Fibroblast of skin of scalp (primary cell): ENCODE measurements at regions not wholly inside any gene's neighbourhood (a gene's known extent, or its start where the extent isn't known, plus 50 kb on each side); places are given as distances from the start of the nearest gene placed in this dataset.

Experiments
- DNase-seq: peaks from one replicate; pipeline ENCODE4 v3.0.0-alpha.2; 2013

DNA sequence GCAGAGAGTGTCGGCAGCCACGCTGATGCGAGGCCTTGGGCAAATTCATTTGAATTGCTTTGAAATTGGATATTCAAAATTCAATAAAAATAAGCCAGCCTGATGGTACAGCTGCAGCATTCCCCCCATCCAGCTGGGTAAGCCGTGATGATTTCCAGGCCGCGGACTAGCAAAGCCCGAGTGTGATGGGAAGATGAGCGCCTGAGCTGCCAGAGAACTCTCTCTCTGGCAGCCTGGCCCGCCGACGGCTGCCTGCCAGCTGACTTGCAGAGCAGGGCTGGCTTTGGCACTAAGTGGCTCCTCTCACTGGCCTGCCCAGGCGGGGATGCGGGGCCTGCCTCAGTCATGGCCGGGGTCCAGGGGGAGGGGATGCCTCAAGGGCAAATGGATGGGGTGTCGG, 268.3 kb upstream of the WWC1 start:
- peak; percentile 34 for DNase-seq

DNA sequence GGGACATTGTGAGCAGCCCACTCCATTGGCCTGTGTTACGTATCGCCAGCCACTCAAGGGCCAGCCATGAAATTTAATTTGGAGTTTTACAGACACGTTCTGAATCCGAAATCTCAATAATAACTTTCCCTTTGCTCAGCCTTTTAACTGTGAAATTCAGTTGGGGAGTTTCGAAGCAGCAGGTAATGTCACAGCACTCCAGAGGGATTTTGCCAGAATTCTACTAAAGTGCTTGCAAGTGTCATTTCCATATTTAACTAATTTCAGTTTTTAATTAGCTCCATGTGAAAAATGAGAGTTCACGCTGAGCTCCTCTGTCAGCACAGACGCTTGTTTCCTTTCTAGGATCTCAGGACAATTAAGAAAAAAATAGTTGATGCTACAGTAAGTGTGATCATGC, 267.1 kb upstream of the WWC1 start:
- no peak for DNase-seq

DNA sequence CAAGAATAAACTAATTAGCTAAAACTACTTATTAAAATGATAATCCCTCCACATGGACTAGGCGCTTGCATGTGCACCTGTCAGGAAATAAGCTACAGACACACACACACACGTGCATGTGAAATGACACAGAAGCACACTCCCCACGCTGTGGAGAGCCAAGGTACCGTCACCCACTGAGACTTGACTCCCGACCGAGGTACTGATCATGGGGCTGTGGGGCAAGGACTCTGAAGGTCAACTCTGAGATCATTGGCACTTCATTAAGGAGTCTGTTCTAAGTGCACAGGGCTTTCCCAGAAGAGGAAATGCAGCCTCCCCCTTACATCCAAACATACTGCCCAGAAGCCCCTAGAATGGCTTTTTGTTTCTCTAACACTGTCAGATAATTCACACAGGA, 264.4 kb upstream of the WWC1 start:
- DNase-seq: no peak

DNA sequence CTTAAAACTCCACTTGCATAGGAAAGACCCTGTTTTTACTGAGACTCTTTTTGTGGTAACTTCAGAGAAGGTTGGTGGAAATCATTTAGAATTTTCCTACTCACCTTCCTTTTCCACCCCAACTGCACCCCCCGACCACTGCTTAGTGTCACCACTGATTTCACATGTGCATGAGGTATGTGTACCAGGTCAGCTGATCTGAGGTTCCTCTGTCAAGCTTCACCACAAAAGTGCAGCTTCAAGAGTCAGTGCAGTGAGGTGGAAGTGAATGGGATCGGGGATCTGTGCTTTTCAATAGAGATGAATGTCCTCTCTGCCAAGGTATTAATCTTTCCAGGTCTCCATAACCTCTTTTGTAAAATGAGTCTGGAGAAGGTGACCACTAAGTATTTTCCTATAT, 260.5 kb upstream of the WWC1 start:
- no peak for DNase-seq

DNA sequence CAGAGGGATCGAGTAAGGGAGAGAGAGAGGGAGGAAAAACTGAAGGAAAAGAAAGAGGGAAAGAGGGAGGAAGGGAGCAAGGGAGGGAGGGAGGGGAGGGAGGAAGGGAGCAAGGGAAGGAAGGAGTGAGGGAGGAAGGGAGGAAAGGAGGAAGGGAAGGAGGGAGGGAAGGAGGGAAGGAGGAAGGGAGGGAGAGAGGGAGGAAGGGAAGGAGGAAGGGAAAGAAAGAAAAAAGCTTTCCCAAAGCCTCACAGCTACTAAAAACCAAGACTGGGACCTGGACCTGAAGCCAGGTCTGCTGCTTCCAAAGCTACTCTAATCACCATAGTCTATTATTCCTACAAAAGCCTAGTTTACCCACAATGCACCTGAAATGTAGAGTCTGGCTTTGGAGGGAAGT, 259.8 kb upstream of the WWC1 start:
- DNase-seq: no peak

DNA sequence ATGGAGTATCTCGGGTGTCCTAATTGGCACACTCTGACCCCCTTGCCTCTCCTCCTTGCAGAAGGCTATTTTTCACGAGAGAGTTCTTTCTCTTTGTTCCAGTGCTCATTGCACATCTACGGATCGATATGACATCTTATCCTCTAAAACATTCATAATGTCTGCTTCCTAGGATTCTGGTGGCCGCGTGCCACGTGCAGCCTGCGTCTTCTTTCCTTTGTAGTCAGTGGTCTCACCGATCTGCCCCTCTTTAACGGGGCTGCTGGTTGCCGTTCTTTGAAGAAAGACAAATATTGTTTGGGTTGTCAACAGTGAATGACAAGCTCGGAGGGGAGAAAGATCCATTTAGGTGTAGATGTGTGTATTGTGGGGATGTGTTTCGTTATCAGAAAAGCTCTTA, 252.4 kb upstream of the WWC1 start:
- no peak for DNase-seq

DNA sequence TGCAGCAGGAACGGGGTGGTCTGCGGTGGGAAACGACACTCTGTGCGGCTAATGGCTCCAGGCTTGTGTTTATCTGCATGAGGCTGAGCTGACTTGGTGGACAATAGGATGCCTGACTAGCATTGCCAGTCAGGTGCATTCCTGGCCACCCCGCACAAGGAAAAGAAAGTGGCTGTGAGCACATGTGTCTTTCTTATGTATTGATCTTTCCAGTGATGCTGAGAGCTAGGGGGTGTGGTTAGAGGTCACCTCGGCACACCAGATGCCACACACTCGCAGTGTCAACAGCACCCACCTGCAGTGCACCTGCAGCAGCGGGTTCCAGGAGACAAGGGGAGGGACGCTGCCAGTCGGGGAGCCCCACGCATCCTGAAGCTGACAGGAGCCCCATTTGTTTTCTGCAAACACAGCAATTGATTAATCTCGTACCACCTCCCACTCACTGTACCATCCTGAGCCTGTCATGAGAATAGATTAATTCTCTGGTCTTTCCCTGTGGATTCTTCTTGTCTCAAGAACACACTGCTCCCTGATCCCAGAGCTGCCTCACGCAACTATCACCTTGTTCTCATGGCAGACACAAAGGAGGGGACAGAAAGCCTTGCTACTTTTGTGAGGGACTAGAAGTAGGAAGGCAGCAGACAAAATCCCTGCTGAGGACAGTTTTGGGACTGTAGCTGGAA, 251.7 kb upstream of the WWC1 start:
- no peak for DNase-seq

DNA sequence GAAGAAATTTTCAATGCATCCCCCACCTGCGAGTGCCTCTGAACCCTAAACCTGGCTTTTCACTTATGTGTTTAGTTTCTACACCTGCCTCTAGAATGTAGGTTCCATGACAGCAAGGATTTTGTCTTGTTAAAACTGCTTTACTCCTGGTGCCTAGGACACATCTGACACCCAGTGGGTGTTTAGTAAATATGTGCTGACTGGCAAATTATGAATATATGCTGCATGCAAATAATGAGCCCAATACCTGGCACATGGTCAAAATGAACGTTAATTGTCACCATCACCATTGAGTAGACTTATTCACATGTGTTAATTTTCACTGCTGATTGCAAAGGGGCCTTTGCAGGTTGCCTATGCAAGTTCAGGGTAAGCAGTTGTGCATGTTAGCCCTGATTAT, 249.9 kb upstream of the WWC1 start:
- DNase-seq: no peak

DNA sequence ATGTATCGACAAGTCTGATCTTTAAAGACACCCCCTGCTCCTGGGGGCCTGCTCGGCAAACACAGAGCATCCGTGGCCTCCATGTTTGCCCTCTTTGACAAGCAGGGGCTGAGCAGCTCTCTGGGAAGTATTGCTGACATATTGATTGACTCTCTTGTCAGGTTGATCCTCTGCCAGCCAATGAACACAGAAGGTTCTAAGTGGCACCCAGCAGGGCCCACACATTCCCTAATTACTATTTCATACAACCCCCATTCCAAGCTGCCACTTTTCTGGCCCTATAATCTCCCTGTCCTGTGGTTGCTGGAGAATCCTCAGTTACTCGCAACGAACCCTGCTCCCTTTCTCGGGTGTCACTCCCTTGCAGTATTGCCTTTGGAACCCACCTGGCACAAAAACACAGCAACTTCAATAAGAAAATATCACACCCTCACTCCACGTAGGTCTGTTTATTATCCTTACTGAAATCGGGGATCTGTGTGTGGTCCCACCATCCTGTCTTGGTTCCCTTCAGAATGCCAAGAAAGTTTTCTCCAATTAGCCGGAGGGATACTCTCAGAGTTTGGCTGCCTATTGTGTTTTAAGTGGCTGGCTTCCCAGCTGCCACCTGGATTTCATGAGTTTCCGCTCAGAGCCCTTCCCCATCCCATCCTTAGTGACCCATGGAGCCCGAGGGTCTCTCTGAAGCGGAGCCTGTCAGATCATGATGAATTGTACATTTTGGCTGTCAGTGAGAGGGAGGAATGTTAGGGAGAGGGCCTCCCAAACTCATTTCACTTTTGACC, 249.0 kb upstream of the WWC1 start:
- no peak for DNase-seq

DNA sequence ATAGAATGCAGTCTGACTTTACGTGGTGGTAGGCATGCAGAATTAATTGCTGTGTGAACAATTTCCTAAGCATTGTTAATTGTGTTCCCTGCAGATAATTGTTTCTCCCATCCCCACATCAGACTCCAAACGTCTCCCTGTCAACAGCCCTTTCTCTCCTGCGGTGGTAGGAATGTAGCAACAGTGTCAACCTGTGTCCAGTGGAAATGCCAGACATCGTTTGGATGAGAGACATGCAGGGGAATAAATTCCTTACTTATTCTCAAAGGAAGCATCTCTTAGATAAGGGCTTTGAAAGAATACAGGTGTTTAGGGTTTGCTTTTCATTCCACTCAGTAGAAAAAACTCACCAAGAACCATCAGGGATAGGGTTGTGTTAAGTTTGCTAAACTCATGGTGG, 245.3 kb upstream of the WWC1 start:
- DNase-seq: no peak

DNA sequence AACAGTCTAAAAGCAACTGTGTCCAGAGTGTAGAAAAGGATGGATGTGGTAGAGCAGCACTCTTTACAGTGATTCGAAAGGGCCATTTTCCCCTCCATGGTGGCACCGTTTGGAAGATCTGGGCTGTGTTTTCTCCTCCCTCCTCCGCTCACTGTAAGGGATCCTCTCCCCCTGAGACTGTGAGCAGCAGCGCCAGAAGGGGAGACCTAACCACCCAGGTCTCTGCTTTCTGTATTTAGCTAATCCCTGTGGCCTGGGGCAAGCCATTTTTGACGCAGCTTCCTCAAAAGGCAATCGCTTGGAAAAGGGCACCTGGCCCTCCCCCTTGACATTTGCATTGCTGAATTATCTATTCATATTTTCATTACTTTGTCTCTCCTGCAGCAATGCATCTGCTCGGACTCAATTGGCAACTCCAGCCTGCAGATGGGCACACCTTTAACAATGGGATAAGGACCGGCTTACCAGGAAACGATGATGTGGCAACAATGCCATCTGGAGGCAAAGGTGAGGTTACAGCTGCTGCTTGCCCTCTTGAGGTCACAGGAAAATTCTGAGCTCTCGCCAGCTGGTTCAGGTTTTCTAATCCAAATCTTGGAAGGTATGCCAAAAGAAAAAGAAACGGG, 244.3 kb upstream of the WWC1 start:
- peak; percentile 40 for DNase-seq

DNA sequence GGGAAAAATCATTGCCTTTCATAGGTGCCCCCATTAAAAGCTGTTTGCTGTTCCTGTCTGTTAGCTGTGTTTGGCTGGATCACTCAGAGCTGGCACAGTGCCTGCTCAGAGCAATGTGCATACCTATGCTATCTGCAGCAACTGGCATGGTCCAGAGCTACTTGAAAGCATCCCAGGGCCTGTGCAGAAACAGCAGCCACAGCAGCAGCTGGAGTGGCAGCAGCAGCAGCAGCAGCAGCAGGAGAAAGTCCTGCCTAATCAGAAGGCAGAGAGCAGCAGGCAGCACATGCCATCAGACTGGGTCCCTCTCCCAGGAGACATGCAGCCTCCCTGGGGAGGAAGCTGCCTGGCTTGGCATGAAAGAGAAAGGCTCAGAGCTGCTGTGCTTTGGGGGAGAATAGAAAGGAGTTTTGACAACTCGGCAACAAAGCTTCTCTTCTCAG, 243.8 kb upstream of the WWC1 start:
- no peak for DNase-seq

DNA sequence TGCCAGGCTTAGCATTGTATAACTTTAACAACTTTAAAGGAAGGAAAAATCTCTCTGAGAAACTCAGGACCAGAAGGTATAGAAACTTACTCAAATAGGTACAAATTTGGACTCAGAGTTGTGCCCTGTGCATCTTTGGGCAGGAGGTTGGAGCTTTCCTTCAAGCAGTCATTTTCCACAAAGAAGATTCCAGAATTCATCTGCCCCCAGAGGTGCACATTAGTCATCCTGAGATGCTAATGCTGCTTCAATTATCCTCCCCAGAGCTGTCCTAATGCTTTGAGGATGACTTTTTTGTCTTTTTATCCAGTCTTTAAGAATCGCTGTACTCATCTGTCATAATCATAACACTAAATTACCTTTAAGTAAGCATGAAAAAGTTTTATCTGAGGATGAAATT, 243.0 kb upstream of the WWC1 start:
- DNase-seq: no peak

DNA sequence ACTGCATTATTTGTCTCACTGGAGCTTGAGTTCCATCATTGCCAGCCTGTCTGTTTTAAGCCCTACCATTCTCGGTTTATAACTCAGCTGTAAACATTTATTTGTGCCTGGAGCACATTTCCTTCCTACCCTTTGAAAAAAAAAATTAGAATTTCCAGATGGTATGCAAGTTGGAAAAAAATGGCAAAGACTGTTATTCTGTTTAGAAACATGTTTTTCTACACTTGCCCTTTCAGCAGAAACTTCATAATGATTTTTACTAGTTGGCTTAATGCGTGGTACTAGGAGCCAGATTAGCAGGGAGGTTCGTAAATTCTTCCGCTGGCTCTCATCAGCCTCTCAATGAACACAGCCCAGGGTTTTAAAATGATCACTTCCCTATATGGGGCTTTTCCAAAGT, 238.8 kb upstream of the WWC1 start:
- DNase-seq: no peak

DNA sequence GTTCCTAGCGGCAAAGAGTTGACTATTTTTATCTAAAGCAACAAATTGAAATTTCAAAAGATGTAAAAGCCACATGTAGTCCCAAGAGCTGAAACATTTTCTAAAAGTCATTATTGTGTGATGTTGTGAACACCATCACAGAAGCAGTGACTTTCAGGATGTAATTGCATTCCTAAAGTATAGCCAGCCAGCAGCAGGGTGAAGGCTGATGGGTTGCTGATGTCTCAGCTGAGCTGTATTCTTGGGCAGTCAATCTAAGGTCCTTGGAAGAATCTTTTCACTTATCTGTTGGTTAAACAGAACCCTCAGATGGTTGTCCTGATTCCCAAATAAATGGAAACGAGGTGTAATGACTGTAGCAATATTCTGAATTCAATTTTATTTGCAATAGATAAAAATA, 237.4 kb upstream of the WWC1 start:
- DNase-seq: no peak

DNA sequence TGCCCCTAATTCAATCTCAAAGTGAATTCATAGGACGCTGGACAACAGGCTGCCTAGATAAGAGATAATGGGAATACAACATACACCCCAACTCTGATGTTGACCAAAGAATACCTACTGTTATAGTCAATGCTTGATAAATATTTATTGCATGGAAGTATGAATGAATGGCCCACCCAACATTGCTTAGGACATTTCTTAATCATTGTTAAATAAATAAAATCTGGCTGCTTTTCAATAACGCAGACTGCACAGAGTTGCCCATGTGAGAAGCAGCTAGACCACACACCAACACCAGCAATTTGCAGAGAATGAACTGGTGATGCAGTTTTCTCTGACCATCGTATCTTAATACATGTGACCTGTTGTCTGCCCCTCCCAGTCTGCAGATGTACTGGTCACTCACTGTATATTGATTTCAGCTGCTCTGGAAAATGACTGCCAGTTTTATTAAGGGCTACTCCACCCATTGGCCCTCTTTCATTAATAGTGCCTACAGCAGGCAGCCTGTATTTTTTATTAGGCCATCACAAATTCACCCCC, 236.2 kb upstream of the WWC1 start:
- no peak for DNase-seq

DNA sequence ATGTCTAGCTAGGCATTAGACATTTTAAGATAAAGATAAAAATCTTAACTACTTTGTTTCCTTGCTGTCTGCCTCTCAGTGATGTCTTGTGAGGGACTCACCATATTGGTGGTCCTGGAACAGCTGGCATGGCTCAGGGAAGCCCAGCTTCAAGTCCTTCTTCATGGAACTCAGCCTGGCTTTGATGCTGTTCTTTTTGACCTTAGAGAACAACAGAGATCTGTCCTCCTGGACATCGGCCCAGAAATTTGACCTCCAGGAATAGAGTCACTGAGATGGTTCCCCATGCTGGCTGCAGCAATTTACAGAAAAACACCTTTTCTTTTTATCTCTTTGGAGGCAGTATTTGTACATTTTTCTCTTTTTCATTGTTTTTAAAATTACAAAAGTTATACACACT, 235.5 kb upstream of the WWC1 start:
- no peak for DNase-seq

DNA sequence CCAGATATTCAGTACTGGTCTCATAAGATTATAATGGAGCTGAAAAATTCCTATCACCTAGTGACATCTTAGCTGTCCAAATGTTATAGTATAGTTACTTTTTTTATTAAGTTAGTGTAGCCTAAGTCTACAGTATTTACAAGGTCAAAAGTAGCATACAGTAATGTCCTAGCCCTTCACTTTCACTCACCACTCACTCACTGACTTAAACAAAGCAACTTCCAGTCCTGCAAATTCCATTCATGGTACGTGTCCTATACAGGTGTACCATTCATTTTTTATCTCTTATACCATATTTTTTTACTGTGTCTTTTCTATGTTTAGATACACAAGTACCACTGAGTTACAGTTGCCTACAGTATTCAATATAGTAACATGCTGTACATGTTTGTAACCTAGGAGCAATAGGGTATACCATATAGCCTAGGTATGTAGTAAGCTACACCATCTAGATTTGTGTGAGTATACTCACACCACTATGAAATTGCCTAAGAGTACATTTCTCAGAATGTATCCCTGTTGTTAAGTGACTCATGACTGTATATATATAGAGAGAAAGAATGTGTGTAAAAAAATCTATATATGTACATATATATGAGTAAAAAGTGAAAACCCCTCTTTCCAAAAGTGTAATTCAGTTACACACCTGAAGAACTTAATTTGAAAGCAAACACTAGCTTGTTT, 234.8 kb upstream of the WWC1 start:
- DNase-seq: no peak

DNA sequence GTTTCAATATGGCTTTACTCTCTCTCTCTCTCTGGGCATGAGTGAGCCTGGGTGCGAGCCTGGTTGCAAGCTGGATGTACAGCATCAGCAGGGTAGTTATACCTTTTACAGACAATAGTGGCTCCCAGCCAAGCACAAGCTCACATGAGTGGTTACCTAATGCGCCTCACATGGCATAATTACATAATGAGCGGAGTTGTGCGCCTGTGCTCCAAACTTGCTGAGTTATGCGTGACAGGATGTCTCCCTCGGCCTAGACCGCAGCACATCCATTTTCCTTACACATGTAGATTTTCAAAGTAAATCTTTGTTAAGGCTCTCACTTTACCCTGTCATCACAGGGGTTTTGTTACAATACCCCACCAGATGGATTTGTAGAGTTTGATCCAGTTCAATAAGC, 233.5 kb upstream of the WWC1 start:
- no peak for DNase-seq

DNA sequence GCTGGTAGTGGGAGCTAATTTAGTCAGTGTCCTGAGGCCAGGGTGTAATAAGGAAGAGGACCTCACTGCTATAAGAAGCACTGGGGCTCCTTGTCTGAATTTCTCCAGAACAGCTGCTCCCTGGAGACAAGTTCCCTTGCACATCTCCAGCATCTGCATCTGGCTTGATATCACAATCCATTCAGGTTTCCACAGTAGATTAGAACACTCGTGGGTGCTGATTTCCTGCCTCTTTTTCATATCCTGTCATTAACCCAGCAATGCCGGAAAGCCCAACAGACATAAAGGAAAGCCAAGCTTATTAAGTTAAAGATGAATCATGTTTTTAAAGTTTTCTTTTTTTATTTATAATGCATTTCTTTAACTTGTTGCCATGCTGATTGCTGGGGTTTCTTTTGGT, 232.3 kb upstream of the WWC1 start:
- DNase-seq: no peak

DNA sequence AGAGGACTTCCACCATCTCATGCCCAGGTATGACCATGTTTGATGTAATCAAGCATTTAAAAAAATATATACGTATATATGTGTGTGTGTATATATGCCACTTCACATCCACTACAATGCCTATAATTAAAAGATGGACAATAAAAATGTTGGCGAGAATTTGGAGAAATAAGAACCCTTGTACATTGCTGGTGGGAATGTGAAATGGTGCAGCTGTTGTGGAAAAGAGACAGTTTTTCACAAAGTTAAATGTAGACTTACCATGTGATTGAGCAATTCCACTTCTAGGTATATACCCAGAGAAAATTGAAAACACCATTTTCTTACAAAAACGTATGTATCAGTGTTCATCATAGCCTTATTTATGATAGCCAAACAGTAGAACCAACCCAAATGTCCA, 229.2 kb upstream of the WWC1 start:
- DNase-seq: no peak

DNA sequence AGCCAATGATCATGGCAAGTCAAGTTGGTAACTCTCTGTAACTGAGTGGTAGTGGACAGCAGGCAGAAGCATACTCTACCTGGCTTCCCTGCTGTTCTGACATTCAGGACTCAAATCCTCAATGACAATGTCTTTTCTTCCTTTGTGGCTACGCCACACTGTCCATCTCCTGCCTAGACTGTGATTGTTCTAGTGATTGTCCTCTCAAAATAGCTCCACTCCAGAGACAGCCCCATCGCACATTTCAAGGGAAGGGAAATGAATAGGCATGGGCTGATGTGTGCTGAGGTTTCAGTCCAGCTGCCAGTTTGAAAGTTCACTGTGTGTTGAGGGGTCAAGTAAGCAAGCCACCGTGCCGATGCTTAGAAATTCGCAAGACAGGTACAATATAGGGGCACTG, 227.0 kb upstream of the WWC1 start:
- DNase-seq: no peak

DNA sequence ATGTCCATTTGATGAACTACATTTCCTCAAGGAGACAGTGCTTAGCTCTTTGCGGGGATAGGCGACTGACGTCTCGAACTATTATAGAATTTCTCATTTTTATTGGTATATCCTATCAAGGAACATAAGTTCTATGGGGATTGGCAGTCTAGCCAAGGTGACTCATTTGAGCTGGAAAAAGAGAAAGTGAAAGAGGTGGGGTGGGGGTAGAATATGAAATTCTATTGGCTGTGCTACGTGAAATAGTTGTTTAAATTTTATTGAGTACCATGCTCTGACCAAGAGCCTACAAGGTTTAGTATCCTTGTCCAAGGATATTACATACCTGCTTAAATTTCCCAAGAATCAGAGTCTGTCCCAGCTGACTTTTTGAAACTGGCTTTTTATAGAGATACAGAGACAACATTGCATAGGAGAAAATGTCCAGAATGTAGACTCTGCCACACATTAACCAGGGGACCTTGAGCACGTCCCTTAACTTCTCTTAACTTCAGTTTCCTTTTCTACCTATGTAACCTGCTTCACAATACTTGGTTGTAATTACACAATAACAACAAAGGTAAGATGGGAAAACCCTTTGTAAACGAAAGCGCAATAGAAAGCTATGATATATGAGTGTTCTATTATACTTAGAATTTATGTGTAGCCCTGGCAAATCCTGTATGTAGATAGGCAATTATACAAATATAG, 226.4 kb upstream of the WWC1 start:
- DNase-seq: no peak
